HepG2 (cell line): ENCODE measurements at regions not wholly inside any gene's neighbourhood (a gene's known extent, or its start where the extent isn't known, plus 50 kb on each side); places are given as distances from the start of the nearest gene placed in this dataset.

Experiments used
- CERS6 ChIP-seq: sonication (generic); formaldehyde crosslinking; IDR thresholded peaks from 2 replicates; pipeline ENCODE4 v1.5.0; 2020; ENCODE audit warnings: missing genetic modification reagents
- CREB3 ChIP-seq: sonication (generic); formaldehyde crosslinking; IDR thresholded peaks from 2 replicates; pipeline ENCODE4 v1.5.0; 2020; ENCODE audit warnings: missing genetic modification reagents
- HNRNPUL1 ChIP-seq: fragments of 200-400 bp; formaldehyde crosslinking; IDR thresholded peaks from 2 replicates; pipeline ENCODE4 v1.6.1; 2017; ENCODE audit warnings: low read depth, mild to moderate bottlenecking, low read length, moderate library complexity
- PRDM10 ChIP-seq: sonication (generic); formaldehyde crosslinking; IDR thresholded peaks from 2 replicates; pipeline ENCODE4 v1.4.0; 2020; ENCODE audit warnings: low read depth, missing genetic modification reagents
- RARA ChIP-seq: IDR thresholded peaks from 2 replicates; pipeline ENCODE4 v1.6.1; 2016; ENCODE audit warnings: missing genetic modification reagents, missing compliant biosample characterization
- RCOR2 ChIP-seq: IDR thresholded peaks from 2 replicates; pipeline ENCODE4 v1.6.1; 2016; ENCODE audit warnings: missing biosample characterization, missing genetic modification reagents
- SIN3B ChIP-seq: fragments of 150-350 bp; IDR thresholded peaks from 2 replicates; pipeline ENCODE4 v1.6.1; 2014; ENCODE audit warnings: low read length
- TOE1 ChIP-seq: sonication (generic); formaldehyde crosslinking; IDR thresholded peaks from 2 replicates; pipeline ENCODE4 v1.4.0; 2020; ENCODE audit warnings: mild to moderate bottlenecking, missing genetic modification reagents
- ZMAT3 ChIP-seq: sonication (generic); formaldehyde crosslinking; conservative IDR thresholded peaks from 2 replicates; pipeline ENCODE4 v1.7.0; 2021; ENCODE audit warnings: missing genetic modification reagents
- ZNF329 ChIP-seq: sonication (generic); formaldehyde crosslinking; IDR thresholded peaks from 2 replicates; pipeline ENCODE4 v1.9.0; 2021; ENCODE audit warnings: low read depth, mild to moderate bottlenecking, missing genetic modification reagents
- ZNF552 ChIP-seq: sonication (generic); formaldehyde crosslinking; IDR thresholded peaks from 2 replicates; pipeline ENCODE4 v1.9.0; 2022; ENCODE audit warnings: missing genetic modification reagents, mild to moderate bottlenecking, borderline replicate concordance

- no peak for TF ChIP-seq PRDM10 (CRISPR knock-in tag)
- no peak for TF ChIP-seq SIN3B
- TF ChIP-seq ZNF329 (CRISPR knock-in tag), result no peak
- no peak for TF ChIP-seq CERS6 (CRISPR knock-in tag)
- TF ChIP-seq ZMAT3 (CRISPR knock-in tag), result no peak
- no peak for TF ChIP-seq TOE1 (CRISPR knock-in tag)
- TF ChIP-seq ZNF552 (CRISPR knock-in tag), result no peak
- TF ChIP-seq RARA (CRISPR knock-in tag), result no peak
- no peak for TF ChIP-seq HNRNPUL1
- no peak for TF ChIP-seq CREB3
- no peak for TF ChIP-seq RCOR2 (CRISPR knock-in tag)
- TF ChIP-seq, all 625 proteins: peak for 0
These were observed 90.7 kb downstream of the PDCL3 start (continued) for GRCh38 chr2:100653449-100654035.
